PC-3 (cell line): ENCODE measurements at regions not wholly inside any gene's neighbourhood (a gene's known extent, or its start where the extent isn't known, plus 50 kb on each side); places are given as distances from the start of the nearest gene placed in this dataset.

ENCODE experiments used
- ATAC-seq: fragments of 200-7000 bp; cut with Tn5 transposase; 2 replicates; pipeline ENCODE4 v1.9.1; 2020; ENCODE audit warnings: mild to moderate bottlenecking, moderate library complexity
- BruUV-seq: library from RNA; stranded (reverse); fragments of 400-500 nt; replicated peaks from 2 replicates; lab custom pipeline; 2021; lab: Mats Ljungman, UMichigan
- CTCF ChIA-PET: fragments of 300-600 bp; sonication (Branson Sonifier 250); formaldehyde crosslinking; loops from one replicate; lab custom pipeline; 2022; ENCODE audit warnings: antibody characterized with exemption; lab: Charles Lee
- POLR2A ChIA-PET: fragments of 300-600 bp; sonication (Branson Sonifier 250); formaldehyde crosslinking; loops from one replicate; lab custom pipeline; 2022; ENCODE audit warnings: antibody characterized with exemption; ENCODE audit not compliant: unreplicated experiment; lab: Charles Lee
- DNase-seq: peaks from one replicate; pipeline ENCODE4 v3.0.0-alpha.2; 2015
- H2AFZ ChIP-seq: fragments of 300-600 bp; sonication (generic); 2 replicates; pipeline ENCODE4 v1.6.0; 2016; ENCODE audit warnings: antibody characterized with exemption, low read length
- H3F3A ChIP-seq: fragments of 300-600 bp; sonication (generic); one replicate; pipeline ENCODE4 v1.6.0; 2017; ENCODE audit warnings: antibody characterized with exemption, low read length, control low read depth, mild to moderate bottlenecking; ENCODE audit not compliant: unreplicated experiment
- H3K27ac ChIP-seq: fragments of 300-600 bp; sonication (generic); 2 replicates; pipeline ENCODE4 v1.5.1; 2016; ENCODE audit warnings: mild to moderate bottlenecking, low read length
- H3K27me3 ChIP-seq: fragments of 300-600 bp; sonication (generic); 2 replicates; pipeline ENCODE4 v1.6.1; 2016; ENCODE audit warnings: low read length, mixed read lengths
- H3K36me3 ChIP-seq: fragments of 300-600 bp; sonication (generic); 2 replicates; pipeline ENCODE4 v1.6.1; 2016; ENCODE audit warnings: low read depth, mixed run types, low read length, mixed read lengths
- H3K4me1 ChIP-seq: fragments of 300-600 bp; sonication (generic); 2 replicates; pipeline ENCODE4 v1.5.1; 2016; ENCODE audit warnings: low read length; ENCODE audit not compliant: insufficient read depth
- H3K4me2 ChIP-seq: fragments of 300-600 bp; sonication (generic); 2 replicates; pipeline ENCODE4 v1.6.0; 2016; ENCODE audit warnings: low read length
- H3K4me3 ChIP-seq: fragments of 300-600 bp; sonication (generic); 2 replicates; pipeline ENCODE4 v1.5.1; 2016; ENCODE audit warnings: mild to moderate bottlenecking, low read length, mixed read lengths
- H3K79me2 ChIP-seq: fragments of 300-600 bp; sonication (generic); 2 replicates; pipeline ENCODE4 v1.6.1; 2017; ENCODE audit warnings: low read length, mixed read lengths
- H3K9ac ChIP-seq: fragments of 300-600 bp; sonication (generic); 2 replicates; pipeline ENCODE4 v1.6.0; 2016; ENCODE audit warnings: mild to moderate bottlenecking, low read length
- H3K9me2 ChIP-seq: fragments of 300-600 bp; sonication (generic); replicated peaks from 2 replicates; pipeline ENCODE4 v1.6.1; 2016; ENCODE audit warnings: mixed run types, low read length, mixed read lengths
- H3K9me3 ChIP-seq: fragments of 300-600 bp; sonication (generic); 2 replicates; pipeline ENCODE4 v1.6.1; 2016; ENCODE audit warnings: low read length, mixed read lengths
- H4K20me1 ChIP-seq: fragments of 300-600 bp; sonication (generic); 2 replicates; pipeline ENCODE4 v1.6.1; 2016; ENCODE audit warnings: low read length, mixed read lengths
- EZH2 ChIP-seq: fragments of 300-600 bp; sonication (generic); IDR thresholded peaks from one replicate; pipeline ENCODE4 v1.6.1; 2017; ENCODE audit warnings: antibody characterized with exemption, mild to moderate bottlenecking, low read length; ENCODE audit not compliant: unreplicated experiment
- EZH2phosphoT487 ChIP-seq: fragments of 300-600 bp; sonication (generic); IDR thresholded peaks from 2 replicates; pipeline ENCODE4 v1.6.1; 2018; ENCODE audit warnings: mild to moderate bottlenecking, antibody characterized with exemption, low read length, borderline replicate concordance
- intact Hi-C: fragments of 100-400 bp; cut with micrococcal nuclease; formaldehyde crosslinking; loops from 2 replicates; pipeline ENCODE4 v1.9.0; 2023
- TF ChIP-seq, protein P1 (sequence below): fragments of 300-600 bp; sonication (generic); conservative IDR thresholded peaks from 2 replicates; pipeline ENCODE4 v1.5.1; 2017; ENCODE audit warnings: antibody characterized with exemption, low read depth, mild to moderate bottlenecking, low read length

- H2AFZ ChIP-seq, result no peak overlapping the region
- DNase-seq, result no peak
- H3K9ac ChIP-seq, result no peak overlapping the region
- no peak overlapping the region for H3K4me2 ChIP-seq
- H3K4me3 ChIP-seq, result no peak overlapping the region
- no peaks in the 10 kb centered on the region for H3K9me3 ChIP-seq
- H4K20me1 ChIP-seq, result no peaks in the 10 kb centered on the region
- ATAC-seq, result no peak
- no peak overlapping the region for H3K27ac ChIP-seq
- H3K36me3 ChIP-seq, result no peaks in the 10 kb centered on the region
- ChIA-PET CTCF (no interaction called here), POLR2A (no interaction called here)
- no peaks in the 10 kb centered on the region for H3K79me2 ChIP-seq
- H3F3A ChIP-seq, result no peaks in the 10 kb centered on the region
- intact Hi-C loops, result no loop called here
- no TSS peak for BruUV-seq
- no peaks in the 10 kb centered on the region for H3K27me3 ChIP-seq
- TF ChIP-seq EZH2 (no peak), EZH2phosphoT487 (no peak)
- TF ChIP-seq, protein P1, sequence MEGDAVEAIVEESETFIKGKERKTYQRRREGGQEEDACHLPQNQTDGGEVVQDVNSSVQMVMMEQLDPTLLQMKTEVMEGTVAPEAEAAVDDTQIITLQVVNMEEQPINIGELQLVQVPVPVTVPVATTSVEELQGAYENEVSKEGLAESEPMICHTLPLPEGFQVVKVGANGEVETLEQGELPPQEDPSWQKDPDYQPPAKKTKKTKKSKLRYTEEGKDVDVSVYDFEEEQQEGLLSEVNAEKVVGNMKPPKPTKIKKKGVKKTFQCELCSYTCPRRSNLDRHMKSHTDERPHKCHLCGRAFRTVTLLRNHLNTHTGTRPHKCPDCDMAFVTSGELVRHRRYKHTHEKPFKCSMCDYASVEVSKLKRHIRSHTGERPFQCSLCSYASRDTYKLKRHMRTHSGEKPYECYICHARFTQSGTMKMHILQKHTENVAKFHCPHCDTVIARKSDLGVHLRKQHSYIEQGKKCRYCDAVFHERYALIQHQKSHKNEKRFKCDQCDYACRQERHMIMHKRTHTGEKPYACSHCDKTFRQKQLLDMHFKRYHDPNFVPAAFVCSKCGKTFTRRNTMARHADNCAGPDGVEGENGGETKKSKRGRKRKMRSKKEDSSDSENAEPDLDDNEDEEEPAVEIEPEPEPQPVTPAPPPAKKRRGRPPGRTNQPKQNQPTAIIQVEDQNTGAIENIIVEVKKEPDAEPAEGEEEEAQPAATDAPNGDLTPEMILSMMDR, result no peak
- H3K9me2 ChIP-seq, result no peaks in the 10 kb centered on the region
- no peaks in the 10 kb centered on the region for H3K4me1 ChIP-seq
Measured at GRCh38 chr1:208393826-208394225, 149.6 kb upstream of the PLXNA2 start.

DNA sequence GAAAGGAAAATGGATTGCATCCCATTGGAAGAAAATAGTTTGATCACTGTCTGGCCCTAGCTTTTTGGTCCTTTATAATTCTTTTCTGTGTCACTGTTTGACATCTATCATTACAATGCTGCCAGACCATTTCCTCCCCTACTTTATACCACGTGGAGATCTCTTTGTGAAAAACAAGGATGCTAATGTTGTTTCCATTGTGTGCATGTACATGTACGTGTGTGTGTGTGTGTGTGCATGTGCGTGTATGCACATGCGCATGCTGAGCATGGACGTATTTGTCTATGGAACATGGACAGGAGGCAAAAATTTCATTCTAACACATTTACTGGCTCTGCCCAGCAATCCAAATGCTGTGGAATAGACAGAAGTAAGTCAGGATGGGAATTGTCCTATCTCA, 153.1 kb upstream of the PLXNA2 start:
- no peak overlapping the region for H3K4me3 ChIP-seq
- no peak for ATAC-seq
- no peaks in the 10 kb centered on the region for H3F3A ChIP-seq
- H3K9ac ChIP-seq, result no peak overlapping the region
- H3K36me3 ChIP-seq, result no peaks in the 10 kb centered on the region
- BruUV-seq, result no TSS peak
- no peaks in the 10 kb centered on the region for H3K79me2 ChIP-seq
- no peak for DNase-seq
- intact Hi-C loops, result no loop called here
- POLR2A ChIA-PET, result no interaction called here
- no peaks in the 10 kb centered on the region for H3K27me3 ChIP-seq
- no peak for TF ChIP-seq EZH2phosphoT487
- TF ChIP-seq, protein P1, result no peak
- TF ChIP-seq EZH2, result no peak
- H2AFZ ChIP-seq, result no peak overlapping the region
- CTCF ChIA-PET, result no interaction called here
- no peaks in the 10 kb centered on the region for H3K9me3 ChIP-seq
- no peaks in the 10 kb centered on the region for H4K20me1 ChIP-seq
- no peak overlapping the region for H3K4me2 ChIP-seq
- H3K9me2 ChIP-seq, result no peaks in the 10 kb centered on the region
- no peaks in the 10 kb centered on the region for H3K4me1 ChIP-seq
- H3K27ac ChIP-seq, result no peak overlapping the region

- ChIA-PET CTCF (no interaction called here), POLR2A (interaction anchor here (0.6 kb wide), 1 partner anchor 1248 kb away, joined by 3 read pairs; no protein-coding TSS in a partner anchor)
- BruUV-seq, result no TSS peak
- intact Hi-C loops, result no loop called here
- Histone ChIP-seq H2AFZ (no peak overlapping the region), H3K9me3 (no peaks in the 10 kb centered on the region), H3K4me3 (no peak overlapping the region), H4K20me1 (no peaks in the 10 kb centered on the region), H3K27me3 (no peaks in the 10 kb centered on the region), H3K79me2 (no peaks in the 10 kb centered on the region), H3K9ac (no peak overlapping the region), H3K4me1 (no peaks in the 10 kb centered on the region), H3K9me2 (no peaks in the 10 kb centered on the region), H3K4me2 (no peak overlapping the region), H3F3A (no peaks in the 10 kb centered on the region), H3K36me3 (no peaks in the 10 kb centered on the region), H3K27ac (no peak overlapping the region)
- ATAC-seq (no peak), DNase-seq (no peak)
- TF ChIP-seq EZH2phosphoT487 (no peak), EZH2 (no peak)
- TF ChIP-seq, protein P1, result no peak
Measured at GRCh38 chr1:208405014-208405413, 160.8 kb upstream of the PLXNA2 start.
